ENCODE measurements at regions not wholly inside any gene's neighbourhood (a gene's known extent, or its start where the extent isn't known, plus 50 kb on each side); places are given as distances from the start of the nearest gene placed in this dataset.

- TF ChIP-seq TCF12 (IDR thresholded peaks at IDR 0.05) (no peak), GABPA (IDR thresholded peaks at IDR 0.05; ENCODE audit: low read depth) (no peak), EZH2phosphoT487 (IDR thresholded peaks at IDR 0.05; ENCODE audit: borderline replicate concordance, low read depth) (no peak)
- TF ChIP-seq, protein P1, sequence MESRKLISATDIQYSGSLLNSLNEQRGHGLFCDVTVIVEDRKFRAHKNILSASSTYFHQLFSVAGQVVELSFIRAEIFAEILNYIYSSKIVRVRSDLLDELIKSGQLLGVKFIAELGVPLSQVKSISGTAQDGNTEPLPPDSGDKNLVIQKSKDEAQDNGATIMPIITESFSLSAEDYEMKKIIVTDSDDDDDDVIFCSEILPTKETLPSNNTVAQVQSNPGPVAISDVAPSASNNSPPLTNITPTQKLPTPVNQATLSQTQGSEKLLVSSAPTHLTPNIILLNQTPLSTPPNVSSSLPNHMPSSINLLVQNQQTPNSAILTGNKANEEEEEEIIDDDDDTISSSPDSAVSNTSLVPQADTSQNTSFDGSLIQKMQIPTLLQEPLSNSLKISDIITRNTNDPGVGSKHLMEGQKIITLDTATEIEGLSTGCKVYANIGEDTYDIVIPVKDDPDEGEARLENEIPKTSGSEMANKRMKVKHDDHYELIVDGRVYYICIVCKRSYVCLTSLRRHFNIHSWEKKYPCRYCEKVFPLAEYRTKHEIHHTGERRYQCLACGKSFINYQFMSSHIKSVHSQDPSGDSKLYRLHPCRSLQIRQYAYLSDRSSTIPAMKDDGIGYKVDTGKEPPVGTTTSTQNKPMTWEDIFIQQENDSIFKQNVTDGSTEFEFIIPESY (IDR thresholded peaks at IDR 0.05; ENCODE audit: borderline replicate concordance, low read depth): no peak
These were observed 438.6 kb downstream of the WDR72 start for GRCh38 chr15:53320816-53321215.

Data from SK-N-SH (cell line).